ENCODE measurements at regions not wholly inside any gene's neighbourhood (a gene's known extent, or its start where the extent isn't known, plus 50 kb on each side); places are given as distances from the start of the nearest gene placed in this dataset.
"Not testable (repeated sequence)": the region's sequence is repeated elsewhere in the genome, so short reads cannot be mapped to it uniquely, and the experiment has no call there.

- POLR2A ChIA-PET = no interaction called here
- H3K9ac ChIP-seq (replicated peaks; ENCODE audit: extremely low read depth, insufficient read depth, low read length) = no peak overlapping the region
- H3K9me1 ChIP-seq (replicated peaks; ENCODE audit: control insufficient read depth, extremely low read depth, insufficient read depth, low read length) = no peaks in the 10 kb centered on the region
- TF ChIP-seq CTCF (IDR thresholded peaks at IDR 0.05; ENCODE audit: extremely low read depth in 1 of 2, insufficient read depth in 1 of 2, low read depth in 1 of 2, low read length in 2 of 2) (no peak), MAX (IDR thresholded peaks at IDR 0.05; ENCODE audit: insufficient read depth, insufficient read length) (no peak), EZH2 (IDR thresholded peaks at IDR 0.05; ENCODE audit: borderline replicate concordance, low read depth, low read length, severe bottlenecking) (no peak), GATA2 (IDR thresholded peaks at IDR 0.05; ENCODE audit: insufficient read depth, insufficient read length, low read depth, low read length) (no peak), POLR2AphosphoS5 (IDR thresholded peaks at IDR 0.05; ENCODE audit: insufficient read depth, low read depth, low read length) (no peak), MYC (IDR thresholded peaks at IDR 0.05; ENCODE audit: low read depth, low read length) (no peak), JUN (IDR thresholded peaks at IDR 0.05; ENCODE audit: borderline replicate concordance, insufficient read depth, insufficient read length, low read depth) (no peak)
- H3K79me2 ChIP-seq (ENCODE audit: control insufficient read depth, insufficient read depth, low read length) = no peaks in the 10 kb centered on the region
- intact Hi-C loops (cut with micrococcal nuclease) = no loop called here
- no peak overlapping the region for H2AFZ ChIP-seq (ENCODE audit: low read depth, low read length)
- CTCF ChIA-PET = interaction anchor here (1.0 kb wide), 1 partner anchor 516 kb away, joined by 3 read pairs; no protein-coding TSS in a partner anchor
- no TSS peak for BruUV-seq (replicated peaks)
- H3K4me2 ChIP-seq (ENCODE audit: insufficient read depth, low read length) = no peak overlapping the region
- DNase-seq (ENCODE audit: low read depth, low spot score) (no peak), FAIRE-seq (no peak)
- no peaks in the 10 kb centered on the region for H3K4me1 ChIP-seq (ENCODE audit: control insufficient read depth, extremely low read depth, insufficient read depth, low read length)
- H4K20me1 ChIP-seq (replicated peaks; ENCODE audit: control insufficient read depth, extremely low read depth, insufficient read depth, low read length) = no peaks in the 10 kb centered on the region
- no peaks in the 10 kb centered on the region for H3K27me3 ChIP-seq (ENCODE audit: control insufficient read depth in 2 of 2, insufficient read depth in 2 of 2, low read length in 2 of 2)
- H3K27ac ChIP-seq (ENCODE audit: insufficient read depth, low read depth, low read length) = no peak overlapping the region
- dilution Hi-C loops (cut with MboI; ENCODE audit: extremely low pct_ligation_motif_present, low sequenced_read_pairs) = no loop called here
- H3K9me3 ChIP-seq (replicated peaks; ENCODE audit: control insufficient read depth, insufficient read depth, low read length) = no peaks in the 10 kb centered on the region
- no peak overlapping the region for H3K4me3 ChIP-seq (replicated peaks in 1 of 3; ENCODE audit: insufficient read depth in 1 of 3, low read depth in 1 of 3, low read length in 3 of 3)
- H3K36me3 ChIP-seq (ENCODE audit: control insufficient read depth in 2 of 2, extremely low read depth in 1 of 2, insufficient read depth in 2 of 2, low read length in 2 of 2) = no peaks in the 10 kb centered on the region
Measured at GRCh38 chr2:12490641-12491040, 226.1 kb upstream of the TRIB2 start.

GRCh38 chr2:12492360-12492759 is 224.4 kb upstream of the TRIB2 start:
- H3K79me2 ChIP-seq (ENCODE audit: control insufficient read depth, insufficient read depth, low read length); H4K20me1 ChIP-seq (replicated peaks; ENCODE audit: control insufficient read depth, extremely low read depth, insufficient read depth, low read length); H3K9me3 ChIP-seq (replicated peaks; ENCODE audit: control insufficient read depth, insufficient read depth, low read length); H3K4me2 ChIP-seq (ENCODE audit: insufficient read depth, low read length); DNase-seq (ENCODE audit: low read depth, low spot score); H3K27ac ChIP-seq (ENCODE audit: insufficient read depth, low read depth, low read length); intact Hi-C loops (cut with micrococcal nuclease); dilution Hi-C loops (cut with MboI; ENCODE audit: extremely low pct_ligation_motif_present, low sequenced_read_pairs); POLR2A ChIA-PET; H3K36me3 ChIP-seq (ENCODE audit: control insufficient read depth in 2 of 2, extremely low read depth in 1 of 2, insufficient read depth in 2 of 2, low read length in 2 of 2); H2AFZ ChIP-seq (ENCODE audit: low read depth, low read length); BruUV-seq (replicated peaks); H3K4me1 ChIP-seq (ENCODE audit: control insufficient read depth, extremely low read depth, insufficient read depth, low read length); H3K9ac ChIP-seq (replicated peaks; ENCODE audit: extremely low read depth, insufficient read depth, low read length); H3K27me3 ChIP-seq (ENCODE audit: control insufficient read depth in 2 of 2, insufficient read depth in 2 of 2, low read length in 2 of 2); FAIRE-seq; H3K4me3 ChIP-seq (replicated peaks in 1 of 3; ENCODE audit: insufficient read depth in 1 of 3, low read depth in 1 of 3, low read length in 3 of 3); H3K9me1 ChIP-seq (replicated peaks; ENCODE audit: control insufficient read depth, extremely low read depth, insufficient read depth, low read length): not testable (repeated sequence)
- CTCF ChIA-PET = interaction anchor here (1.0 kb wide), 1 partner anchor 10 kb away, joined by 5 read pairs; no protein-coding TSS in a partner anchor

Data from endothelial cell of umbilical vein (primary cell).